Large intestine (tissue), 3 donors: ENCODE measurements at regions not wholly inside any gene's neighbourhood (a gene's known extent, or its start where the extent isn't known, plus 50 kb on each side); places are given as distances from the start of the nearest gene placed in this dataset.
"Not testable (repeated sequence)": the region's sequence is repeated elsewhere in the genome, so short reads cannot be mapped to it uniquely, and the experiment has no call there.

Experiments used
- DNase-seq, 2 donors: peaks; one replicate each; pipeline versions ENCODE4 v3.0.0 to v3.0.0-alpha.2; 2013
- H3K27ac ChIP-seq: one replicate; pipeline ENCODE4 v1.5.1; 2013; ENCODE audit warnings: low read length
- H3K27me3 ChIP-seq: 2 replicates; pipeline ENCODE4 v1.6.1; 2013; ENCODE audit warnings: low read length; ENCODE audit not compliant: control insufficient read depth, insufficient read depth
- H3K36me3 ChIP-seq: 2 replicates; pipeline ENCODE4 v1.6.1; 2013; ENCODE audit warnings: low read length; ENCODE audit not compliant: control insufficient read depth, insufficient read depth
- H3K4me1 ChIP-seq: one replicate; pipeline ENCODE4 v1.6.1; 2013; ENCODE audit warnings: low read length; ENCODE audit not compliant: control insufficient read depth, insufficient read depth
- H3K4me3 ChIP-seq: one replicate; pipeline ENCODE4 v1.5.1; 2013; ENCODE audit warnings: low read length
- H3K9me3 ChIP-seq: one replicate; pipeline ENCODE4 v1.6.1; 2013; ENCODE audit warnings: mild to moderate bottlenecking, low read depth, low read length, moderate library complexity; ENCODE audit not compliant: control insufficient read depth
- WGBS: methylation state at CpG from one replicate; pipeline ENCODE4 v1.1.5; 2013; ENCODE audit warnings: low lambda C conversion rate; ENCODE audit not compliant: insufficient coverage; 5-methylcytosine and 5-hydroxymethylcytosine counted together

GRCh38 chr4:173718504-173718903 is 188.5 kb upstream of the HAND2 start:
- DNase-seq, H3K4me1 ChIP-seq, H3K27me3 ChIP-seq, H3K36me3 ChIP-seq, H3K9me3 ChIP-seq, H3K27ac ChIP-seq, H3K4me3 ChIP-seq: not testable (repeated sequence)
- WGBS, result no CpG with 5 or more reads among the region's 1 CpG

GRCh38 chr4:173717581-173717980 is 187.6 kb upstream of the HAND2 start:
- WGBS, result no CpG with 5 or more reads among the region's 10 CpGs
- H3K9me3 ChIP-seq, result peaks cover 10% of the 10 kb centered on the region
- no peaks in the 10 kb centered on the region for H3K4me1 ChIP-seq
- DNase-seq, result no peak
- no peaks in the 10 kb centered on the region for H3K27me3 ChIP-seq
- H3K4me3 ChIP-seq, result no peak overlapping the region
- no peaks in the 10 kb centered on the region for H3K36me3 ChIP-seq
- H3K27ac ChIP-seq, result no peak overlapping the region

GRCh38 chr4:173714456-173714855 is 184.4 kb upstream of the HAND2 start:
- WGBS, result 57% methylated on average over 3 of the region's 5 CpGs
- Histone ChIP-seq H3K27ac (no peak overlapping the region), H3K27me3 (no peaks in the 10 kb centered on the region), H3K36me3 (no peaks in the 10 kb centered on the region), H3K4me3 (no peak overlapping the region), H3K9me3 (peaks cover 8% of the 10 kb centered on the region), H3K4me1 (no peaks in the 10 kb centered on the region)
- DNase-seq, result no peak

GRCh38 chr4:173713026-173713425 is 183.0 kb upstream of the HAND2 start:
- H3K9me3 ChIP-seq, result peaks cover 6% of the 10 kb centered on the region
- H3K4me1 ChIP-seq, result no peaks in the 10 kb centered on the region
- no peak for DNase-seq
- no peak overlapping the region for H3K27ac ChIP-seq
- no peaks in the 10 kb centered on the region for H3K27me3 ChIP-seq
- no peak overlapping the region for H3K4me3 ChIP-seq
- WGBS, result 100% methylated on average over 3 of the region's 5 CpGs
- no peaks in the 10 kb centered on the region for H3K36me3 ChIP-seq

- no peak for DNase-seq
- no peaks in the 10 kb centered on the region for H3K9me3 ChIP-seq
- WGBS, result 100% methylated on average over 1 of the region's 2 CpGs
- H3K36me3 ChIP-seq, result no peaks in the 10 kb centered on the region
- no peaks in the 10 kb centered on the region for H3K4me1 ChIP-seq
- H3K27ac ChIP-seq, result no peak overlapping the region
- no peak overlapping the region for H3K4me3 ChIP-seq
- H3K27me3 ChIP-seq, result no peaks in the 10 kb centered on the region
Measured at GRCh38 chr4:173707658-173708419, 177.8 kb upstream of the HAND2 start.

- no peak for DNase-seq
- no peaks in the 10 kb centered on the region for H3K4me1 ChIP-seq
- 89% methylated on average over 3 of the region's 9 CpGs for WGBS
Measured at GRCh38 chr4:173704201-173704600, 174.2 kb upstream of the HAND2 start.

GRCh38 chr4:173703021-173703420 is 173.0 kb upstream of the HAND2 start:
- DNase-seq, result no peak
- H3K27ac ChIP-seq, result no peak overlapping the region
- WGBS, result 96% methylated on average over 3 of the region's 4 CpGs
- H3K4me1 ChIP-seq, result no peaks in the 10 kb centered on the region
- no peaks in the 10 kb centered on the region for H3K36me3 ChIP-seq
- H3K4me3 ChIP-seq, result no peak overlapping the region
- no peaks in the 10 kb centered on the region for H3K27me3 ChIP-seq
- H3K9me3 ChIP-seq, result no peaks in the 10 kb centered on the region

More at GRCh38 chr4:173704201-173704600, 174.2 kb upstream of the HAND2 start:
- no peaks in the 10 kb centered on the region for H3K27me3 ChIP-seq
- no peak overlapping the region for H3K27ac ChIP-seq
- no peaks in the 10 kb centered on the region for H3K9me3 ChIP-seq
- H3K4me3 ChIP-seq, result no peak overlapping the region
- no peaks in the 10 kb centered on the region for H3K36me3 ChIP-seq

- H3K27me3 ChIP-seq, result no peaks in the 10 kb centered on the region
- H3K4me1 ChIP-seq, result no peaks in the 10 kb centered on the region
- WGBS, result 100% methylated on average over 1 of the region's 4 CpGs
- no peaks in the 10 kb centered on the region for H3K9me3 ChIP-seq
- no peak for DNase-seq
- no peak overlapping the region for H3K27ac ChIP-seq
- H3K4me3 ChIP-seq, result no peak overlapping the region
- H3K36me3 ChIP-seq, result no peaks in the 10 kb centered on the region
Measured at GRCh38 chr4:173700650-173701049, 170.6 kb upstream of the HAND2 start.

GRCh38 chr4:173699841-173700475 is 169.9 kb upstream of the HAND2 start:
- Histone ChIP-seq H3K4me1 (no peaks in the 10 kb centered on the region), H3K27me3 (no peaks in the 10 kb centered on the region), H3K4me3 (no peak overlapping the region), H3K27ac (no peak overlapping the region), H3K9me3 (no peaks in the 10 kb centered on the region), H3K36me3 (no peaks in the 10 kb centered on the region)
- no peak for DNase-seq
- 80% methylated on average over 1 of the region's 2 CpGs for WGBS

GRCh38 chr4:173698557-173699262 is 168.7 kb upstream of the HAND2 start:
- no peaks in the 10 kb centered on the region for H3K9me3 ChIP-seq
- WGBS, result no CpG with 5 or more reads among the region's 10 CpGs
- no peak for DNase-seq
- H3K27me3 ChIP-seq, result no peaks in the 10 kb centered on the region
- H3K4me1 ChIP-seq, result no peaks in the 10 kb centered on the region
- H3K4me3 ChIP-seq, result no peak overlapping the region
- no peaks in the 10 kb centered on the region for H3K36me3 ChIP-seq
- no peak overlapping the region for H3K27ac ChIP-seq
